ENCODE measurements at regions not wholly inside any gene's neighbourhood (a gene's known extent, or its start where the extent isn't known, plus 50 kb on each side); places are given as distances from the start of the nearest gene placed in this dataset.

DNA sequence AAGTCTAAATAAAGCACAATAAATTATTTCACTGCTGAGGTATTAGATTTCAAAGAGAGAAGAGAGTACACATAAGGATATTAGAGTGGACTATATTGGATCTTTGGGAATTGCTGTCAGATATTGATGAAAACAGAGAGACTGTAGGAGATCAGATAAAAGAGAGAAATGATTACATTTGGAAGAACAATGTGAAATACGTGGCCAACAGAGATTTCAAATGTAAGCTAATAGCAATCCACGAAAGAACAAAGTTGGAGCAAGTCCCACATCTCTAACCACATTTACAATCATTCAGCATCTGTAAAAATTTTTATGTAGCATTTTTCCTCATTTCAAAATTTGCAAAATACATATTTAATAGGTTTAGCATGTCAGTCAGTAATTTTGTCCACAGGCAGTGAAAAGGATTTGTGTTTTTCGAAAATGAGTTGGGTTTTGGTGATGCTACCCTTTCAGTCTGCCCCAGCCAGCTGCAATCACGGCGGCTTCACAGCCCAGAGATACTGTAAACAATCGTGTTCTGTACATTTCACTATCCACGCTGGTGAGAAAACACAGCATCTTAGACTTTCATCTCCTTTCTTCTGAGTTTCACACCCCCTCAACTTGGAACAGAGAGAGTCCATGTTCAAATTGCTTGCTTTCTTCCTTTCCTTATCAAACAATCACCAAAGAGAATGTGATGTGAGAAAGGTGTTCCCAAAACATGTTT lies 209.1 kb upstream of the LYPLAL1 start:
- Histone ChIP-seq H3K4me1 (ENCODE audit: insufficient read depth) (no peaks in the 10 kb centered on the region), H3K27me3 (no peaks in the 10 kb centered on the region), H3K36me3 (no peaks in the 10 kb centered on the region), H3K4me3 (no peak overlapping the region), H3K9me3 (no peaks in the 10 kb centered on the region), H3K27ac (no peak overlapping the region)
- no peak for TF ChIP-seq POLR2A (IDR thresholded peaks at IDR 0.05)
- no peak for DNase-seq
- intact Hi-C loops (cut with DNase I) = no loop called here
- WGBS, 3 donors = 67 to 77% (median 72%) methylated on average over 7 of the region's 7 CpGs

DNA sequence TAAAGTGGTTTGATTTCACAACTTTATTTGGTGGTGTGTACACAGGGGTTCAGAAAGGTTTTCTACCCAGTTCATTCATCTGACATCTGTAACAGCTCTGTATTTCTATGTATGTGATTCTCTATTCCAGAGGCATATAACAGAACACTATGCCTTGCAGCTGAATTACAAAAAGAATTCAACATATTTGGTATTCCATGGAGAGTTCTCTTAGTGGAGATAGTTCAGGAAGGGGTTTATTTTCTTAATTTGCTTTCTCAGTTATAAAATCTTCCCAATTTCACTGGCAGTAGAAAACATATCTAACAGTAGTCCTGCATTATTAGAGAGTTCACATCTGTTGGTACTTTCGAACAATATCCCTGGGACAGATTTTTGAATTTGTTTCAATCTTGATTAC lies 207.9 kb upstream of the LYPLAL1 start:
- DNase-seq = no peak
- no peak overlapping the region for H3K4me3 ChIP-seq
- no peaks in the 10 kb centered on the region for H3K9me3 ChIP-seq
- no peaks in the 10 kb centered on the region for H3K27me3 ChIP-seq
- no peak overlapping the region for H3K27ac ChIP-seq
- intact Hi-C loops (cut with DNase I) = no loop called here
- WGBS, 3 donors = 50 to 73% (median 59%) methylated on average over 1 of the region's 1 CpG
- no peaks in the 10 kb centered on the region for H3K4me1 ChIP-seq (ENCODE audit: insufficient read depth)
- TF ChIP-seq POLR2A (IDR thresholded peaks at IDR 0.05) (no peak), EP300 (IDR thresholded peaks at IDR 0.05) (no peak)
- TF ChIP-seq, protein P1, sequence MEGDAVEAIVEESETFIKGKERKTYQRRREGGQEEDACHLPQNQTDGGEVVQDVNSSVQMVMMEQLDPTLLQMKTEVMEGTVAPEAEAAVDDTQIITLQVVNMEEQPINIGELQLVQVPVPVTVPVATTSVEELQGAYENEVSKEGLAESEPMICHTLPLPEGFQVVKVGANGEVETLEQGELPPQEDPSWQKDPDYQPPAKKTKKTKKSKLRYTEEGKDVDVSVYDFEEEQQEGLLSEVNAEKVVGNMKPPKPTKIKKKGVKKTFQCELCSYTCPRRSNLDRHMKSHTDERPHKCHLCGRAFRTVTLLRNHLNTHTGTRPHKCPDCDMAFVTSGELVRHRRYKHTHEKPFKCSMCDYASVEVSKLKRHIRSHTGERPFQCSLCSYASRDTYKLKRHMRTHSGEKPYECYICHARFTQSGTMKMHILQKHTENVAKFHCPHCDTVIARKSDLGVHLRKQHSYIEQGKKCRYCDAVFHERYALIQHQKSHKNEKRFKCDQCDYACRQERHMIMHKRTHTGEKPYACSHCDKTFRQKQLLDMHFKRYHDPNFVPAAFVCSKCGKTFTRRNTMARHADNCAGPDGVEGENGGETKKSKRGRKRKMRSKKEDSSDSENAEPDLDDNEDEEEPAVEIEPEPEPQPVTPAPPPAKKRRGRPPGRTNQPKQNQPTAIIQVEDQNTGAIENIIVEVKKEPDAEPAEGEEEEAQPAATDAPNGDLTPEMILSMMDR (IDR thresholded peaks at IDR 0.05) = no peak
- no peaks in the 10 kb centered on the region for H3K36me3 ChIP-seq

DNA sequence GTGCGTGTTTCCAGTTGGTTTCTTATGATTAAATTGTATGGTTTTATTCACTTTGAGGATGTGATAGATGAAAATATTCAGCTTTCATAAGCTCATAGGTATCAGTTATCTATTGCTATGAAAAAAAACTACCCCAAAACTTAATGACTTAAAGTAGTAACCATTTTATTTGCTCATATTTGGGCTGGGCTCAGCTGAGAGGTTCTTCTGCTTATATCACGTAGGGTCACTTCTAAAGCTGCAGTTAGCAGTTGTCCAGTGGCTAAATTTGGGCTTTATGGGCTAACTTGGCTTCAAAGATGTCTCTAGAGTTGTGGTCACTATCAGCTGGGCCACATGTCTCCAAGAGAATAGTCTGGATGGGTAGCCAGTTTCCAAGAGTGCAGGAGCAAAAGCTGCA lies 206.4 kb upstream of the LYPLAL1 start:
- Histone ChIP-seq H3K27ac (no peak overlapping the region), H3K9me3 (no peaks in the 10 kb centered on the region), H3K4me3 (no peak overlapping the region), H3K4me1 (ENCODE audit: insufficient read depth) (peaks cover 1% of the 10 kb centered on the region), H3K36me3 (no peaks in the 10 kb centered on the region), H3K27me3 (no peaks in the 10 kb centered on the region)
- no peak for TF ChIP-seq POLR2A (IDR thresholded peaks at IDR 0.05)
- TF ChIP-seq, protein P1 (IDR thresholded peaks at IDR 0.05) = no peak
- TF ChIP-seq EP300 (IDR thresholded peaks at IDR 0.05) = no peak
- intact Hi-C loops (cut with DNase I) = no loop called here
- DNase-seq = no peak
- WGBS, 3 donors = 94 to 99% (median 97%) methylated on average over 2 of the region's 2 CpGs

DNA sequence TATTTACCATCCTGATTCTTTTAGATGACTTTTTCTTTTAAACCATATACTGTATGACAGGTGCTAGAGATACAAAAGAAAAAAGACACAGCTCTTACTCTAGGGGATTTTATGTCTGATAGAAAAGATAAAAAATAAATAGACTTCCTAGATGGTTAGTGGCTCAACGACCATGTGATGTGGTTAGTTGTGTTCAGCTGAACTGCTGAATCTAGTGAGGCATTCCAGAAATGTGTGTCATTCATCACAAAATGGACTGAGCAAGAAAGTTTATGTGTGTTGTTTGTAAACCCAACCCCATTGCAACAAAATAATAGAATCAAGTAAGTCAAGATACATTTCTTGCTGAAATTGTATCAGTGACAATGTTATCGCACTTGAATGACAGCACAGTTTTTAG lies 205.8 kb upstream of the LYPLAL1 start:
- TF ChIP-seq, protein P1 (IDR thresholded peaks at IDR 0.05) = no peak
- TF ChIP-seq POLR2A (IDR thresholded peaks at IDR 0.05) (no peak), EP300 (IDR thresholded peaks at IDR 0.05) (no peak)
- Histone ChIP-seq H3K27ac (no peak overlapping the region), H3K4me3 (no peak overlapping the region), H3K9me3 (no peaks in the 10 kb centered on the region), H3K27me3 (no peaks in the 10 kb centered on the region), H3K4me1 (ENCODE audit: insufficient read depth) (peaks cover 1% of the 10 kb centered on the region), H3K36me3 (no peaks in the 10 kb centered on the region)
- 90 to 94% (median 90%) methylated on average over 2 of the region's 2 CpGs for WGBS, 3 donors
- DNase-seq = no peak
- intact Hi-C loops (cut with DNase I) = no loop called here

DNA sequence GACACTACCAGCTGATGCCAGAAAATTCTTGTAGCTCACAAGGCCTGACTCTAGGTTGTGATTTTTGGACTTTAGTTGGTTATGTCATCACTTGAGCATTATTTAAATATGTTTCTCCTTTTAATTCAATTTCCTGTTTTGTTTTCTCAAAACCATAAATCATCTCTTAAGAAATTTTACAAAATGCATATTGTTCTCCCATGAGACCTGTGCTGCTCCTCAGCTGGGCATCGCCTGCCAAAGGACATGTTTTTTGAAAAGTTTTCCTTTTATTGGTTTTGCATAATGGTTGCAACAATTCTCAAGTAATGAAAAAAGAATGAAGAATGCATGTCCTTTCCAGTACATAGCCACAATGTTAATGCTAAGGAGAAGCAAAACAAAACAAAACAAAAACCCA lies 204.7 kb upstream of the LYPLAL1 start:
- Histone ChIP-seq H3K4me3 (no peak overlapping the region), H3K27me3 (no peaks in the 10 kb centered on the region), H3K9me3 (no peaks in the 10 kb centered on the region), H3K27ac (no peak overlapping the region), H3K36me3 (no peaks in the 10 kb centered on the region), H3K4me1 (ENCODE audit: insufficient read depth) (peaks cover 1% of the 10 kb centered on the region)
- TF ChIP-seq EP300 (IDR thresholded peaks at IDR 0.05) = no peak
- TF ChIP-seq, protein P1 (IDR thresholded peaks at IDR 0.05) = no peak
- no peak for DNase-seq
- 84 to 94% (median 87%) methylated on average over 1 of the region's 1 CpG for WGBS, 3 donors
- intact Hi-C loops (cut with DNase I) = no loop called here

Data from ovary (tissue), 7 donors.